B cell (primary cell): ENCODE measurements at regions not wholly inside any gene's neighbourhood (a gene's known extent, or its start where the extent isn't known, plus 50 kb on each side); places are given as distances from the start of the nearest gene placed in this dataset.

Source experiments
- CTCF ChIP-seq: fragments of 200-600 bp; IDR thresholded peaks from one replicate; pipeline ENCODE4 v1.8.0; 2022; ENCODE audit warnings: antibody characterized with exemption, mild to moderate bottlenecking
- EZH2 ChIP-seq: IDR thresholded peaks from 2 replicates; pipeline ENCODE4 v1.6.1; 2012; ENCODE audit warnings: borderline replicate concordance, low read depth, mild to moderate bottlenecking, moderate library complexity, low read length; ENCODE audit not compliant: insufficient read depth, poor library complexity, severe bottlenecking

- TF ChIP-seq CTCF: no peak
- no peak for TF ChIP-seq EZH2
Observed at GRCh38 chr3:46130631-46131310, 77.3 kb downstream of the CCR1 start.
